GM23338 (cell line): ENCODE measurements at regions not wholly inside any gene's neighbourhood (a gene's known extent, or its start where the extent isn't known, plus 50 kb on each side); places are given as distances from the start of the nearest gene placed in this dataset.

Experiments
- CREB1 ChIP-seq: fragments of 250-450 bp; sonication (Bioruptor Pico); IDR thresholded peaks from 2 replicates; pipeline ENCODE4 v1.5.0; 2020; ENCODE audit warnings: low read depth, mild to moderate bottlenecking, moderate library complexity
- CTCF ChIP-seq, 2 experiments: fragments of 200-600 bp in 1 of 2; sonication (generic) in 1 of 2; conservative IDR thresholded peaks; 2 replicates each; pipeline versions ENCODE4 v1.5.1 to v1.6.1; 2016 to 2017; ENCODE audit warnings: antibody characterized with exemption in 2 of 2, low read depth in 2 of 2, mild to moderate bottlenecking in 2 of 2, moderate library complexity in 1 of 2
- ETS1 ChIP-seq: IDR thresholded peaks from 2 replicates; pipeline ENCODE4 v1.6.1; 2016; ENCODE audit warnings: antibody characterized with exemption
- EZH2 ChIP-seq: fragments of 200-600 bp; sonication (generic); IDR thresholded peaks from one replicate; pipeline ENCODE4 v1.8.0; 2017; ENCODE audit warnings: antibody characterized with exemption, mild to moderate bottlenecking, low read depth; ENCODE audit not compliant: unreplicated experiment
- EZH2phosphoT487 ChIP-seq: fragments of 200-600 bp; sonication (generic); IDR thresholded peaks from one replicate; pipeline ENCODE4 v1.8.1; 2018; ENCODE audit warnings: antibody characterized with exemption; ENCODE audit not compliant: unreplicated experiment
- JUNB ChIP-seq: IDR thresholded peaks from one replicate; pipeline ENCODE4 v1.6.1; 2016; ENCODE audit warnings: antibody characterized with exemption; ENCODE audit not compliant: unreplicated experiment
- NANOG ChIP-seq: IDR thresholded peaks from 2 replicates; pipeline ENCODE4 v1.6.1; 2016; ENCODE audit warnings: antibody characterized with exemption, borderline replicate concordance
- POLR2AphosphoS5 ChIP-seq: IDR thresholded peaks from 2 replicates; pipeline ENCODE4 v1.6.1; 2016; ENCODE audit warnings: antibody characterized with exemption, low read depth
- REST ChIP-seq: IDR thresholded peaks from one replicate; pipeline ENCODE4 v1.6.1; 2018; ENCODE audit warnings: antibody characterized with exemption; ENCODE audit not compliant: unreplicated experiment
- STAT1 ChIP-seq: IDR thresholded peaks from one replicate; pipeline ENCODE4 v1.6.1; 2016; ENCODE audit warnings: antibody characterized with exemption; ENCODE audit not compliant: unreplicated experiment
- ZNF462 ChIP-seq: fragments of 250-450 bp; sonication (Bioruptor Pico); IDR thresholded peaks from 2 replicates; pipeline ENCODE4 v1.5.0; 2020; ENCODE audit warnings: mild to moderate bottlenecking, moderate library complexity

GRCh38 chr13:50144246-50145160 lies 129.3 kb downstream of the KCNRG start:
- no peak for TF ChIP-seq CREB1 (CRISPR knock-in tag)
- TF ChIP-seq CTCF (conservative IDR thresholded peaks at IDR 0.05; ENCODE audit: low read depth in 2 of 2), result no peak
- TF ChIP-seq EZH2phosphoT487, result no peak
- no peak for TF ChIP-seq EZH2
- no peak for TF ChIP-seq POLR2AphosphoS5
- no peak for TF ChIP-seq JUNB
- TF ChIP-seq STAT1, result no peak
- no peak for TF ChIP-seq REST
- no peak for TF ChIP-seq ETS1
- TF ChIP-seq NANOG, result no peak
- no peak for TF ChIP-seq ZNF462 (CRISPR knock-in tag)
